Spinal cord (tissue), 9 donors: ENCODE measurements at regions not wholly inside any gene's neighbourhood (a gene's known extent, or its start where the extent isn't known, plus 50 kb on each side); places are given as distances from the start of the nearest gene placed in this dataset.

Experiments
- DNase-seq, 6 donors: peaks; one replicate each; pipeline versions ENCODE4 v3.0.0 to v3.0.0-alpha.2; 2013 to 2015; ENCODE audit warnings: low spot score in 6 of 6, low read depth in 4 of 6
- H3K27ac ChIP-seq: one replicate; pipeline ENCODE4 v1.5.1; 2013; ENCODE audit warnings: low read depth, low read length, control low read depth
- H3K27me3 ChIP-seq: one replicate; pipeline ENCODE4 v1.6.1; 2013; ENCODE audit warnings: low read length; ENCODE audit not compliant: control insufficient read depth, insufficient read depth
- H3K36me3 ChIP-seq: one replicate; pipeline ENCODE4 v1.6.1; 2013; ENCODE audit warnings: low read length; ENCODE audit not compliant: control insufficient read depth, insufficient read depth
- H3K4me1 ChIP-seq: one replicate; pipeline ENCODE4 v1.6.1; 2013; ENCODE audit warnings: low read length; ENCODE audit not compliant: control insufficient read depth, insufficient read depth
- H3K4me3 ChIP-seq: one replicate; pipeline ENCODE4 v1.5.1; 2013; ENCODE audit warnings: low read depth, low read length, control low read depth
- H3K9me3 ChIP-seq: one replicate; pipeline ENCODE4 v1.6.1; 2013; ENCODE audit warnings: low read length; ENCODE audit not compliant: control insufficient read depth, insufficient read depth
- WGBS: methylation state at CpG from one replicate; pipeline ENCODE4 v1.1.5; 2013; ENCODE audit warnings: missing lambda C conversion rate; ENCODE audit not compliant: insufficient coverage; 5-methylcytosine and 5-hydroxymethylcytosine counted together
- donor health status: healthy.

DNA sequence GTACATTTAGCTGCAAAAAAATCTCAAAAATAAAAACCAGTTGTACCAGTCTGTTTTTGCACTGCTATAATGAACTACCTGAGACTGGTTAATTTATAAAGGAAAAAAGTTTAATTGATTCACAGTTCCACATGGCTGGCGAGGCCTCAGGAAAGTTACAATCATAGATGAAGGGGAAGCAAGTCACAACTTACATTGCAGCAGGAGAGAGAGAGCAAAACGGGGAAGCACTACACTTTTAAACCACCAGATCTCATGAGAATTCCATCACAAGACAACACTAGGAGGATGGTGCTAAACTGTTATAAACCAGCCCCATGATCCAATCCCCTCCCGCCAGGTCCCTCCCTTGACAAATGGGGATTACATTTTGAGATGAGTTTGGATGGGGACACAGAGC is 186.0 kb downstream of the TMTC3 start:
- no peaks in the 10 kb centered on the region for H3K27me3 ChIP-seq
- DNase-seq = no peak
- H3K36me3 ChIP-seq = no peaks in the 10 kb centered on the region
- H3K4me3 ChIP-seq = no peak overlapping the region
- no peak overlapping the region for H3K27ac ChIP-seq
- H3K9me3 ChIP-seq = no peaks in the 10 kb centered on the region
- WGBS = no CpG with 5 or more reads among the region's 3 CpGs
- no peaks in the 10 kb centered on the region for H3K4me1 ChIP-seq

- H3K9me3 ChIP-seq = no peaks in the 10 kb centered on the region
- no peak overlapping the region for H3K4me3 ChIP-seq
- H3K36me3 ChIP-seq = no peaks in the 10 kb centered on the region
- no peak overlapping the region for H3K27ac ChIP-seq
- no peaks in the 10 kb centered on the region for H3K4me1 ChIP-seq
- no peak for DNase-seq
- no peaks in the 10 kb centered on the region for H3K27me3 ChIP-seq
Observed at GRCh38 chr12:88329833-88330232, 187.7 kb downstream of the TMTC3 start.

DNA sequence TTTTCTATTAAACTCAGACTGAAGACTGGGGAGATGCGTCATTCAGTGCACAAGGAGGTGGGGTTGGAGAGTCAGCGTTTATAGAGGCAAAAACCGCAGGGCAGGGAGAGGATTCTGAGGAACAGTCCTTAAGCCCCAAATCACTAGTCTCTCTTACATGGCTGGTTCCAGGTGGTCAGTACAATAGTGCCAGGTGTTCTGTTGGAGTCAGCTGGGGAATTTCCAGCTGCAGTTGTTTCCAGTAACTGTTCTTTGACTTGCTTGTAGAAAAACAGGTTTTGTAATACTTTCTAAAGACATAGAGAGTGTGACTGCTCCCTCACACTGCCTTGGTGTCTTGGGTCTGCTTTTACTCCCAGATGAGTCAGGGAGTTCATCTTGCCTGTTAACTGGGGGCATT is 192.2 kb downstream of the TMTC3 start:
- Histone ChIP-seq H3K36me3 (no peaks in the 10 kb centered on the region), H3K4me1 (no peaks in the 10 kb centered on the region), H3K9me3 (no peaks in the 10 kb centered on the region), H3K27ac (no peak overlapping the region), H3K27me3 (no peaks in the 10 kb centered on the region), H3K4me3 (no peak overlapping the region)
- WGBS = 66% methylated on average over 2 of the region's 3 CpGs
- no peak for DNase-seq

DNA sequence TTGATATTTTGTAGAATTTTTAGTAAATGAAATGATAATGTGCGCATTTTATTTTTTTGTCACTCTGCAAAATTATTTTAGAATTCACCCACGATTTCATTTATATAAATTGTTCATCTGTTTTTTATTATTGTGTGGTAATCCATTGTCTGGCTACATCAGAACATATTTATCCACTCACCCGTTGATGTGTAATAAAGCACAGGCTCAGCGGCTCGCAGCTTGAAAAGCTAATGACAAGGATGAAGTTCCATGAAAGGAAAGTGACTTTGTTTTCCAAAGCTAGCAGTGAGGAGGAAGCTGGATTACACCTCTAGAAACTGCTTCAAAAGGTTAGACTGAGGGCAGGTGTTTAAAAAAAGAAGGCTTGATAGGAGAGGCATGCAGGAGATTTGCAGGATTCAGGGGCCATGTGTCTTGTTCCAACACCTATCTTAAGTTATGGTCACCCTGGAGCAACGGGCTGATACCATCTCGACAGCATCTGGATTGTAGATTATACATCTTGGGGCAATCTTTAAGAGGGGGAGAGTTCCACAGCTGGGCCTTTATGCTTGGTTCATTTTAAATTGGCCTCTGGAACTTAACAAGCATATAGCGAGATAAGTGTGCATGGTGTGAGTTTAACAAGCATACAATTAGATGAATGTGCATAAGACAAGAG is 194.1 kb downstream of the TMTC3 start:
- Histone ChIP-seq H3K4me1 (no peaks in the 10 kb centered on the region), H3K27me3 (no peaks in the 10 kb centered on the region), H3K36me3 (no peaks in the 10 kb centered on the region), H3K4me3 (no peak overlapping the region), H3K27ac (no peak overlapping the region), H3K9me3 (no peaks in the 10 kb centered on the region)
- WGBS = 66% methylated on average over 4 of the region's 8 CpGs
- no peak for DNase-seq

- Histone ChIP-seq H3K36me3 (no peaks in the 10 kb centered on the region), H3K4me1 (no peaks in the 10 kb centered on the region), H3K9me3 (no peaks in the 10 kb centered on the region), H3K4me3 (no peak overlapping the region), H3K27ac (no peak overlapping the region), H3K27me3 (no peaks in the 10 kb centered on the region)
- DNase-seq = no peak
- WGBS = 0% methylated on average over 1 of the region's 1 CpG
Observed at GRCh38 chr12:88338486-88338885, 196.4 kb downstream of the TMTC3 start.

DNA sequence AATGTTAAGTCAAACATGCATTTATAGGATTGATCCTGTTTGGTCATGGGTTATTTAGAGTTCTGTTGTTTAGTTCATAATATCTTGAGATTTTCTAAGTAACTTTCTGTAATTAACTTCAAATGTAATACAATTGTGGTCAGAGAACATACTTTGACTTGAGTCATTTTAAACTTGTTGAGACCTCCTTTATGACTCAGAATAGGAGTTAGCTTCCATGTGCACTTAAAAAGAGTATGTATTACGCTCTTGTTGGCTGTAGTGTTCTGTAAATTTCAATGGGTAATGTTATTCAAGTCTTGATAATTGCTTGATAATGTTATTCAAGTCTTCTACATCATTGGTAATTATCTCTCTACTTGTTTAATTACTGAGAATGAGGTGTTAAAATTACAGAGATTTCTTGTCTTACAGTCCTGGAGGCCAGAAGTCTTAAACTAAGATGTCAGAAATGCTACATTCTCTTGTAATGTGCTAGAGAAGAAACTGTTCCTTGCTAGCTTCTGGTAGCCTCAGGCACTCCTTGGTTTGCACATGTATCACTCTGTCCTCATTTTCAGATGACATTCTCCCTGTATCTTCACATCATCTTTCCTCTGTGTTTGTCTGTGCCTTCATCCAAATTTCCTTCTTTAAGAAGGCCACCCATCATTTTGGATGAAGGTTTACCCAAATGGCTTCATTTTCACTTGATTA is 197.3 kb downstream of the TMTC3 start:
- DNase-seq = no peak

DNA sequence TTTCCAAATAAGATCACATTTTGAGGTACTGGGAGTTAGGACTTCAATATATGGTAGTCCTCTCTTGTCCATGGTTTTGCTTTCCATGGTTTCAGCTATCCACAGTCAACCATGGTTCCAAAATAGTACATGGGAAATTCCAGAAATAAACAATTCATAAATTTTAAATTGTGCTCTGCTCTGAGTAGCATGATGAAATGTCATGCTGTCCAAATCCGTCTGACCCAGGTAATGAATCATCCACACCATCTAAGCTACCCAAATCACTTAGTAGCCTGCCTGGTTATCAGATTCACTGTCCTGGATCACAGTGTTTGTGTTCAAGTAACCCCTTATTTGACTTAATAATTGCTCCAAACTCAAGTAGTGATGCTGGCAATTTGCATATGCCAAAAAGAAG is 197.9 kb downstream of the TMTC3 start:
- WGBS = 88% methylated on average over 1 of the region's 1 CpG
- no peak for DNase-seq
- H3K36me3 ChIP-seq = no peaks in the 10 kb centered on the region
- H3K9me3 ChIP-seq = no peaks in the 10 kb centered on the region
- no peaks in the 10 kb centered on the region for H3K27me3 ChIP-seq
- no peak overlapping the region for H3K4me3 ChIP-seq
- H3K4me1 ChIP-seq = no peaks in the 10 kb centered on the region
- H3K27ac ChIP-seq = no peak overlapping the region

More for the DNA sequence above, 197.3 kb downstream of the TMTC3 start:
- H3K36me3 ChIP-seq = no peaks in the 10 kb centered on the region
- no peak overlapping the region for H3K4me3 ChIP-seq
- H3K9me3 ChIP-seq = no peaks in the 10 kb centered on the region
- no peaks in the 10 kb centered on the region for H3K4me1 ChIP-seq
- no peaks in the 10 kb centered on the region for H3K27me3 ChIP-seq
- no CpG with 5 or more reads among the region's 1 CpG for WGBS
- H3K27ac ChIP-seq = no peak overlapping the region

DNA sequence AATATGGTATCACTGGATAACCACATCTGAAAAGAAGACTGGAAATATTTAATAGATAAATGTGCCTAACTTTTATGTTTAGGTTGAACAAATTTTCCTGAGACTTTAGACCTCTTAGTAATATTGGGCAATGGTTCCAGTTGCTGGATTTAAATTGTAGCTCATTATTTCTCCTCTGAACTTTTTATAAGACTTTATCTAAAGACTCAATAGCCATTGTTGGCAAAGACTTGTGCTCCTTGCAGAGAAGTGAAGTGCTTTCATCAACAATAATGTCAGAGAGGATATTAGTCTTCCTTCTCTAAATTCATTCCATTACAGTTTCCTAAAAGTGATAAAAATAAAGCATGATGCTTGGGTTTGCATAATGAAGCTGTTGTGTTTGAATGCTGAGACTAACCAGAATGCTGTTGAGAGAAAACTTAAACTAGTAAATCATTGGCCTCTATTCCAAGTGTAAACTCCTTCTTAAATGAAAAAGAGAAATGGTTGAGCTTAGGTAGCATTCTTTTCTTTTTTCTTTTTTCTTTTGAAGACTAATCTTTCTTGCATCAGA is 200.2 kb downstream of the TMTC3 start:
- Histone ChIP-seq H3K27ac (no peak overlapping the region), H3K9me3 (no peaks in the 10 kb centered on the region), H3K4me1 (no peaks in the 10 kb centered on the region), H3K27me3 (no peaks in the 10 kb centered on the region), H3K4me3 (no peak overlapping the region), H3K36me3 (no peaks in the 10 kb centered on the region)
- peak in 1 of 6 donors; percentile 2 for DNase-seq

DNA sequence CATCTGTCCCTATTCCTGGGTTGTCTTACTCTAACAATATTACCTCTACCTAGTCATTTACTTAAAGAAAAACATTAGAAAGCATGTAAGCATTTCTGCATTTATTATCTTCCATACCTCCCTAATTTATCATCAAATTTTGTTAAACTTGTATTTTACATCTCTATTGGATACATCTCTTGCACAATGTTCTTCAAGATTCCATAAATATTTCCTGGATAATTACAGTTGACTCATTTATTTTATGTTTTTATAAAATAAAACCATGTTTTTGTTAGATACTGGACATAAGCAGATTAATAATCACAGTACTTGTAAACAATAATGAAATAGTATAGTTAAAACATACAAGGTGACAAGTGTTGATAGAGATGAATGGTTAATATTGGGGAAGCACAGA is 209.0 kb downstream of the TMTC3 start:
- Histone ChIP-seq H3K4me1 (no peaks in the 10 kb centered on the region), H3K27me3 (no peaks in the 10 kb centered on the region), H3K9me3 (no peaks in the 10 kb centered on the region), H3K27ac (no peak overlapping the region), H3K36me3 (no peaks in the 10 kb centered on the region), H3K4me3 (no peak overlapping the region)
- no peak for DNase-seq

GRCh38 chr12:88354691-88355090 is 212.6 kb downstream of the TMTC3 start:
- Histone ChIP-seq H3K36me3 (no peaks in the 10 kb centered on the region), H3K9me3 (no peaks in the 10 kb centered on the region), H3K27me3 (no peaks in the 10 kb centered on the region), H3K27ac (no peak overlapping the region), H3K4me1 (no peaks in the 10 kb centered on the region), H3K4me3 (no peak overlapping the region)
- no peak for DNase-seq
- 100% methylated on average over 2 of the region's 4 CpGs for WGBS
